Prostate gland (tissue), 2 donors: ENCODE measurements at regions not wholly inside any gene's neighbourhood (a gene's known extent, or its start where the extent isn't known, plus 50 kb on each side); places are given as distances from the start of the nearest gene placed in this dataset.

ENCODE experiments used
- POLR2A ChIP-seq: fragments of 450-650 bp; IDR thresholded peaks from one replicate; pipeline ENCODE4 v1.6.1; 2016; ENCODE audit warnings: antibody characterized with exemption, mild to moderate bottlenecking
- POLR2AphosphoS5 ChIP-seq: sonication (generic); formaldehyde crosslinking; IDR thresholded peaks from one replicate; pipeline ENCODE4 v1.6.1; 2017; ENCODE audit warnings: antibody characterized with exemption
- TF ChIP-seq, protein P1 (sequence below), 4 experiments: fragments of 200-600 bp in 2 of 4; fragments of 450-650 bp in 2 of 4; sonication (generic) in 2 of 4; IDR thresholded peaks; 1 replicate in 3 of 4; 2 replicates in 1 of 4; pipeline ENCODE4 v1.5.1; 2016 to 2019; ENCODE audit warnings: antibody characterized with exemption in 4 of 4, mild to moderate bottlenecking in 2 of 4, moderate library complexity in 2 of 4

DNA sequence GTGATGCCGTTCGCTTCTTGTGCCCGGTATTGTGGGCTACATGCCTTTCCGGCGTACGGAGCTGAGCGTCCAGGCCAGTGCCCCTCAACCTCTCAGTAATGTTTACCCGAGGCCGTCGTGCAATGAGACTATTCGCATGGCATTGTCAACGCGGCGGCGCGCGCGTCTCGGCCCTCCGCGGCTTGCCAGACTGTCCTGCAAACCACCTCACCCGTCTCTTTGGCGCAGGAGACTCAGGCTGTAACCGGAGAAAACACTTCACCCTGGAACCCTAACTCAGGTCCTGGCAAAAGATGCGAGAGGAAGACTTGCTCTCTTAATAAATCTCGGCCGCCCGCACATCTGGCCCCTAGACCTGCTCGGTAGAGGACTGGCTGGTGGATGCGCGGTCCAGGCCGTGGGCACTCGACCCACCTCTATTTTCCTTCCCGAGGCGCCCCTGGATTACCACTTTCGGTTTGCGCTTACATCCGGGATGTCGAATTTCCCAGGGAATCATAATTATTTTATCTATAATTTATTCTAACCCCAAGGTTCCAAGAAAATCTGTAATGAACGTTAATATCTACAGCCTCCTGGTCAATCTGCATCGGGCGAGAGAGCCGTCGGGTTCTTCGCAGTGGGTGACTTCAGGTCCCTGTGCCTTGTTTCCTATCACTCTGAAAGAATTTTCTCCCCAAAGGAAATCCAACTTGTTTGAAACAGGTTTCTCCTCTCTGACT is 71.8 kb upstream of the POLG start:
- TF ChIP-seq, protein P1, sequence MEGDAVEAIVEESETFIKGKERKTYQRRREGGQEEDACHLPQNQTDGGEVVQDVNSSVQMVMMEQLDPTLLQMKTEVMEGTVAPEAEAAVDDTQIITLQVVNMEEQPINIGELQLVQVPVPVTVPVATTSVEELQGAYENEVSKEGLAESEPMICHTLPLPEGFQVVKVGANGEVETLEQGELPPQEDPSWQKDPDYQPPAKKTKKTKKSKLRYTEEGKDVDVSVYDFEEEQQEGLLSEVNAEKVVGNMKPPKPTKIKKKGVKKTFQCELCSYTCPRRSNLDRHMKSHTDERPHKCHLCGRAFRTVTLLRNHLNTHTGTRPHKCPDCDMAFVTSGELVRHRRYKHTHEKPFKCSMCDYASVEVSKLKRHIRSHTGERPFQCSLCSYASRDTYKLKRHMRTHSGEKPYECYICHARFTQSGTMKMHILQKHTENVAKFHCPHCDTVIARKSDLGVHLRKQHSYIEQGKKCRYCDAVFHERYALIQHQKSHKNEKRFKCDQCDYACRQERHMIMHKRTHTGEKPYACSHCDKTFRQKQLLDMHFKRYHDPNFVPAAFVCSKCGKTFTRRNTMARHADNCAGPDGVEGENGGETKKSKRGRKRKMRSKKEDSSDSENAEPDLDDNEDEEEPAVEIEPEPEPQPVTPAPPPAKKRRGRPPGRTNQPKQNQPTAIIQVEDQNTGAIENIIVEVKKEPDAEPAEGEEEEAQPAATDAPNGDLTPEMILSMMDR (IDR thresholded peaks at IDR 0.05): no peak
- TF ChIP-seq POLR2A (no peak), POLR2AphosphoS5 (no peak)
